ENCODE measurements at regions not wholly inside any gene's neighbourhood (a gene's known extent, or its start where the extent isn't known, plus 50 kb on each side); places are given as distances from the start of the nearest gene placed in this dataset.

GRCh38 chr1:29762635-29763034 is 526.3 kb downstream of the PTPRU start:
- intact Hi-C loops (cut with DNase I; ENCODE audit: low total_unique reads), result no loop called here
- DNase-seq (ENCODE audit: low spot score in 2 of 2), result no peak
- Histone ChIP-seq H3K27me3 (peaks cover 0 to 17% of the 10 kb centered on the region in 2 donors), H3K36me3 (no peaks in the 10 kb centered on the region), H3K4me1 (no peaks in the 10 kb centered on the region), H3K4me3 (no peak overlapping the region), H3K27ac (no peak overlapping the region), H3K9me3 (peaks cover 0 to 12% of the 10 kb centered on the region in 2 donors)
- TF ChIP-seq CTCF (IDR thresholded peaks at IDR 0.05), result no peak
- no peak for TF ChIP-seq POLR2A (IDR thresholded peaks at IDR 0.05)
- no peak for TF ChIP-seq POLR2AphosphoS5 (IDR thresholded peaks at IDR 0.05)

GRCh38 chr1:29761159-29761928 is 525.0 kb downstream of the PTPRU start:
- H3K27ac ChIP-seq, result no peak overlapping the region
- no peaks in the 10 kb centered on the region for H3K4me1 ChIP-seq
- no peak for TF ChIP-seq CTCF (IDR thresholded peaks at IDR 0.05)
- intact Hi-C loops (cut with DNase I; ENCODE audit: low total_unique reads), result no loop called here
- no peak overlapping the region for H3K4me3 ChIP-seq
- H3K27me3 ChIP-seq, result peaks cover 0 to 4% of the 10 kb centered on the region in 2 donors
- H3K9me3 ChIP-seq, result peaks cover 0 to 12% of the 10 kb centered on the region in 2 donors
- DNase-seq (ENCODE audit: low spot score in 2 of 2), result no peak
- H3K36me3 ChIP-seq, result no peaks in the 10 kb centered on the region

GRCh38 chr1:29760067-29760564 is 523.8 kb downstream of the PTPRU start:
- no peaks in the 10 kb centered on the region for H3K4me1 ChIP-seq
- DNase-seq (ENCODE audit: low spot score in 2 of 2), result no peak
- H3K9me3 ChIP-seq, result peaks cover 0 to 12% of the 10 kb centered on the region in 2 donors
- H3K36me3 ChIP-seq, result no peaks in the 10 kb centered on the region
- peaks cover 0 to 4% of the 10 kb centered on the region in 2 donors for H3K27me3 ChIP-seq
- TF ChIP-seq POLR2A (IDR thresholded peaks at IDR 0.05) (no peak), CTCF (IDR thresholded peaks at IDR 0.05) (no peak), POLR2AphosphoS5 (IDR thresholded peaks at IDR 0.05) (no peak)
- intact Hi-C loops (cut with DNase I; ENCODE audit: low total_unique reads), result no loop called here
- no peak overlapping the region for H3K27ac ChIP-seq
- no peak overlapping the region for H3K4me3 ChIP-seq

- Histone ChIP-seq H3K4me1 (no peaks in the 10 kb centered on the region), H3K27ac (no peak overlapping the region), H3K4me3 (no peak overlapping the region), H3K36me3 (no peaks in the 10 kb centered on the region), H3K27me3 (peaks cover 0 to 4% of the 10 kb centered on the region in 2 donors), H3K9me3 (peaks cover 0 to 9% of the 10 kb centered on the region in 2 donors)
- intact Hi-C loops (cut with DNase I; ENCODE audit: low total_unique reads), result no loop called here
- peak in 1 of 2 donors; percentile 6 for DNase-seq (ENCODE audit: low spot score in 2 of 2)
- no peak for TF ChIP-seq CTCF (IDR thresholded peaks at IDR 0.05)
- no peak for TF ChIP-seq POLR2AphosphoS5 (IDR thresholded peaks at IDR 0.05)
- TF ChIP-seq POLR2A (IDR thresholded peaks at IDR 0.05), result no peak
These were observed 522.6 kb downstream of the PTPRU start for GRCh38 chr1:29758781-29759499.
